ENCODE measurements at regions not wholly inside any gene's neighbourhood (a gene's known extent, or its start where the extent isn't known, plus 50 kb on each side); places are given as distances from the start of the nearest gene placed in this dataset.

DNA sequence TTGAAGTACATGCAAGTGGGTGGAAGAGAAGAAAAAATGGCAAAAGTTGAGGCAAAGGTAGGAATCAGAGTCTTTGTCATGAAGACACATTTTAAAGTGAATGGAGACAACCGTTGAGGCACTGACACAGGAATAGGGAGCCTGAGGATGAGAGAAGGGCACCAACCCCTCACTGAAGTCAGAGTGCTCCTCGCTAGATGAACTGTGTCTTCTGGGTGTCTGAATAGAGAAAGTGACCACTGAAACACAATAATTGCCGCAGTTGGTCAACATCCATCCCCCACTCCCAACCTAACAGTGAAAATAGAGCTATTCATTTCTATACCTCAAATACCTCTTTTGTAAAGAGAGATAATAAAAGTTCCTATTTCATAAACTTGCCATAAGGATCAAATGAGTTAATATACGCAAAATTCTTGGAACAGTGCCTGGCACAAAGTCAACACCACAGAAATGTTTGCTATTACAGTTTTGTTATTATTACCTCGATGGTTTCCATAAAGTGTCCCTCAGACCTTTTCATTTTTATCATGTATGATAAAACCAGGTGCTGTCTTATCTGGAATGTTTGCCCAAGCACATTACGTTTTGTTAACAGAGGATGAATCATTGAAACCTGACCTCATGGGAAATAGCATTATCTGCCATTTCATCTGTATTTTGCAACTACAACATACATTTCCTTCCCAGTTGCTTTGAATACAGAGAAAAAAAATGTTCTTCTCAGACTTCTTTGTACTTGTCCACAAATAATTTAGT is 61.8 kb upstream of the SP4 start:
- no peak for DNase-seq

DNA sequence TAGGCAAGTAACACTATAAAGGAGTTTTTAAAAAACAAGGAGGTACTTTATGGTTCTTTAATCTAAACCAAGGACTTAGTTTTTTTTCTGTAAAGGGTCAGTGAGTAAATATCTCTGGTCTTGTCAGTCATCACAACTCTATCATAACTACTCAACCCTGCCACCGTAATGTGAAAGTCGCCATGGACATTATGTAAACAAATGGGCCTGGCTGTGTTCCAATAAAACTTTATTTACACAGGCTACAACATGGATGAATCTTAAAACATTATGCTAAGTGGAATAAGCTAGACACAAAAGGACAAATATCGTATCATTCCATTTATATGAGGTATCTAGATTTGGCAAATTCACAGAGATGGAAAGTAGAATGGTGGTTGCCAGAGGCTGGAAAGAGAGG is 60.8 kb upstream of the SP4 start:
- no peak for DNase-seq

DNA sequence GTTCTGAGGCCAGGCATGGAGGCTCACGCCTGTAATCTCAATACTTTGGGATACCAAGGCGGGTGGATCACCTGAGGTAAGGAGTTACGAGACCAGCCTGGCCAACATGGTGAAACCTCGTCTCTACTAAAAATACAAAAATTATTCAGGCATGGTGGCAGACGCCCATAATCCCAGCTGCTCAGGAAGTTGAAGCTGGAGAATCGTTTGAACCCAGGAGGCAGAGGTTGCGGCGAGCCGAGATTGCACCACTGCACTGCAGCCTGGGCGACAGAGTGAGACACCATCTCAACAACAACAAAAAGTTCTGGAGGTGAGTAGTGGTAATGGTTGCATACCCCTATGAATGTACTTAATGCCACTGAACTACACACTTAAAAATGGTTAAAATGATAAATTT is 60.3 kb upstream of the SP4 start:
- DNase-seq: no peak

DNA sequence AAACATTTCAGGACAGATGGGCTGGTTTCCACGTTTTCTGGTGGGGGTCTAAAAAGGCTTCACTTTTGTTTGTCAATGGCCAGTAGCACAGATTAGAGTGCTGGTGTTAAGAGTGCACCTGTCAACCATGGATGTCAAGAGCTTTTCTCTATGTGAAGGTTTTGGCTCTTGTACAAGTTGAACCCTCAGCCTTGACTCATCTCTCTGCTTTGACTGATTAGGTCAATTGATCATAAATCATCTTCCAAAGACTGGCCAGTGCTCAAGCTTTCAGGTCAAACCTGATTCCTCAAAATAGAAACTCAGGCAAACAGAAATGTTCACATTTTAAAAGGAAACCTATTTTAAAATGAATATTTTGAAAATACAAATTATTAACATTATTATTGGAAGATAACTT is 59.6 kb upstream of the SP4 start:
- DNase-seq: no peak

DNA sequence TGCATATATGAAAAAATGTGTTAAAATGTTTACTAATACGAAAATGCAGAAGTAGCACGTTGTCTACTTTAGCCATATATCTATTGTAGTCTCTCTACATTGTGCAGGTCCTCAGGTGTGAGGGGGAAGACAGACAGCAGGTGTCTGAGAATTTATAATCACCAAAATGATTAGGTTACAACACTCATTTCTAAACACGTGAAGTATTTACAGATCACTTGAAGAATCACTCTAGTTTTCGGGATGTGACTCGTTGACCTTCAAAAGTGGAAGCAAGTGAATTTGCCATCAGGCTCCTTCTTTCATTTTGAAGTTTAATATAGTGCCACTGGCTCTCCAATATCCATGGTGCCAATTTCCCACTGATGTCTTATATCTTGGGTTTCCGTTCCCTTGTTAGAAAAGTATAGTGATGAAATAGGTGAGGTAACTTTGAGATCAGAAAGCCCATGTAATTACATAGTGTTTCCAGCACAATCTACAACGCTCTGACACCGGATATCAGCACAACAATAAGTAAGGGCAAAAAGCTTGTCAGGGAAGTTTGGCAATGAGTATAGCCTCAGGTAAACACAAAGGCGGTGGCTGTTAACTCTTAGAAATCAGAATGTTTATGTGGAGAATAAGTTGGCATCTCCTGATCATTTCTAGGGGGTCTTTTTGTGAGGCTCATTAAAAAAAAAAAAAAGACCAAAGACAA is 57.5 kb upstream of the SP4 start:
- no peak for DNase-seq

DNA sequence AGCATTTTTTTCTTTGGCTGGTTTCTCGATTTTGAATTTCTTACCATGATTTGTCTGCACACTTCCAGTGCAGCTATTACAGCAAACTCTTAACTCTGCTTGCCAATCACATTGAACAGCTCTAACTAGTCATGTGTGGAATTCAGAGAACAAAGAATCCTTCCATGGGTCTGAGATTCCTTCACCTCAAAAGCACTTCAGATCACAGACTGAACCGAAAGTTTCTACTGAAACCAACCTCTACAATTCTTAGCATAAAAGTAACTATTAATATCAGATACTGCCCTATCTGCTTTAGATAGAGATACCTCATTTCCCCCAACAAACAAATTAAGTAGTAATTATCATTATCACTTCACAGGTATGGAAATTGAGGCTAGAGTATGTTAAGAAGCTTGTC is 56.5 kb upstream of the SP4 start:
- no peak for DNase-seq

DNA sequence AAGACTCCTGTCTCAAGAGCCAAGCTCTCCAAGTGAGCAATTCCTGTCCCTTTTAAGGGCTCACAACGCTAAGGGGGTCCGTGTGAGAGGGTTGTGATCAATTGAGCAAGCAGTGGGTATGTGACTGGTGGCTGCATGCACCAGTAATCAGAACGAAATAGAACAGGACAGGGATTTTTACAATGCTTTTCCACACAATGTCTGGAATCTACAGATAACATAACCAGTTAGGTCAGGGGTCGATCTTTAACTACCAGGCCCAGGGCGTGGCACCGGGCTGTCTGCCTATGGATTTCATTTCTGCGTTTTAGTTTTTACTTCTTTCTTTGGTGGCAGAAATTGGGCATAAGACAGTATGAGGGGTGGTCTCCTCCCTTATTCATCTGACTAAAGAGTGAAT is 54.9 kb upstream of the SP4 start:
- DNase-seq: no peak

DNA sequence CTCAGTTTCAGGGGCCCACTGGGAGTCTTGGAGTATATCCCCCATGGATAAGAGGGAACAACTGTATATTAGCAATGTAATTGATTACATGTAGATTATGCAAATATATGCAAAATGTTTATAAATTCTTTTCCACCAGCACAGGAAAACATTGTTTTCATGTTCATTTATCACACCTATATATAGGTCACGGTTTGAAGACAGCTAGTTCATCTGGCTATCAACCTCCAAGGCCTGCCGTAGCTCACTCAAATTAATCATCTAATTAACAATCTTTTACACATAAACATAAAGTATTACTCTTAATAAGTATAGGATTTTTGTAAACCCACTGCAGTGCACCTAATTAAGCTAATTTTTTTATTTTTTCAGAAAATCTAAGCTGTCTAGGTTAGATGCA is 53.7 kb upstream of the SP4 start:
- no peak for DNase-seq

DNA sequence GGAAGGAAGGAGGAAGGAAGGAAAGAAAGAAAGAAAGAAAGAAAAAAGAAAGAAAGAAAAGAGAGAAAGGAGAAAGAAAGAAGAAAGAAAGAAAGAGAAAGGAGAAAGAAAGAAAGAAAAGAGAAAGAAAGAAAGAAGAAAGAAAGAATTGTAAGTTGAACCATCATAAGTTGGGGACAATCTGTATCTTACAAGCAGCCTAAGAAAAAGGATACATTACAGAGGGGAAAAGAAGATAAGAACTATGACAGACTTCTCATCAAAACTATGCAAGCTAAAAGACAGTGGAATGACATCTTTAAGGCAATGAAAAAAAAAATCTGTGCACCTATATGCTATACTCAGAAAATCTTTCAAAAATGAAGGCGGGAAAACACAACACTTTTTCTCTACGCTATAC is 50.3 kb upstream of the SP4 start:
- DNase-seq: no peak

Measured in fibroblast of skin of back (primary cell).